ENCODE measurements at regions not wholly inside any gene's neighbourhood (a gene's known extent, or its start where the extent isn't known, plus 50 kb on each side); places are given as distances from the start of the nearest gene placed in this dataset.

- no peak overlapping the region for H3K4me3 ChIP-seq
- H3K4me1 ChIP-seq: no peaks in the 10 kb centered on the region
- in situ Hi-C loops (cut with MboI; ENCODE audit: low sequenced_read_pairs): no loop called here
- no peaks in the 10 kb centered on the region for H3K36me3 ChIP-seq (replicated peaks)
- no peaks in the 10 kb centered on the region for H3K9me3 ChIP-seq
- peaks cover 21% of the 10 kb centered on the region for H3K27me3 ChIP-seq (ENCODE audit: low read depth)
- DNase-seq (ENCODE audit: low spot score in 2 of 2): no peak
Observed at GRCh38 chrX:107502316-107502715, 52.9 kb downstream of the FRMPD3 start.

- DNase-seq (ENCODE audit: low spot score in 2 of 2): no peak
- in situ Hi-C loops (cut with MboI; ENCODE audit: low sequenced_read_pairs): no loop called here
Observed at GRCh38 chrX:107504006-107504405, 54.6 kb downstream of the FRMPD3 start.

GRCh38 chrX:107505223-107505622 is 55.8 kb downstream of the FRMPD3 start:
- H3K4me3 ChIP-seq: no peak overlapping the region
- peaks cover 37% of the 10 kb centered on the region for H3K27me3 ChIP-seq (ENCODE audit: low read depth)
- no peaks in the 10 kb centered on the region for H3K4me1 ChIP-seq
- H3K9me3 ChIP-seq: no peaks in the 10 kb centered on the region
- no peaks in the 10 kb centered on the region for H3K36me3 ChIP-seq (replicated peaks)
- in situ Hi-C loops (cut with MboI; ENCODE audit: low sequenced_read_pairs): no loop called here
- no peak for DNase-seq (ENCODE audit: low spot score in 2 of 2)

More at GRCh38 chrX:107504006-107504405, 54.6 kb downstream of the FRMPD3 start:
- no peaks in the 10 kb centered on the region for H3K9me3 ChIP-seq
- no peaks in the 10 kb centered on the region for H3K4me1 ChIP-seq
- H3K4me3 ChIP-seq: no peak overlapping the region
- H3K36me3 ChIP-seq (replicated peaks): no peaks in the 10 kb centered on the region
- H3K27me3 ChIP-seq (ENCODE audit: low read depth): peaks cover 37% of the 10 kb centered on the region

- no peak overlapping the region for H3K4me3 ChIP-seq
Observed at GRCh38 chrX:107506596-107507031, 57.2 kb downstream of the FRMPD3 start.

GRCh38 chrX:107507093-107507743 is 57.8 kb downstream of the FRMPD3 start:
- Histone ChIP-seq H3K4me1 (no peaks in the 10 kb centered on the region), H3K4me3 (no peak overlapping the region), H3K27me3 (ENCODE audit: low read depth) (peaks cover 37% of the 10 kb centered on the region), H3K36me3 (replicated peaks) (no peaks in the 10 kb centered on the region), H3K9me3 (no peaks in the 10 kb centered on the region)
- in situ Hi-C loops (cut with MboI; ENCODE audit: low sequenced_read_pairs): no loop called here
- no peak for DNase-seq (ENCODE audit: low spot score in 2 of 2)

More at GRCh38 chrX:107506596-107507031, 57.2 kb downstream of the FRMPD3 start:
- Histone ChIP-seq H3K4me1 (no peaks in the 10 kb centered on the region), H3K36me3 (replicated peaks) (no peaks in the 10 kb centered on the region), H3K27me3 (ENCODE audit: low read depth) (peaks cover 37% of the 10 kb centered on the region), H3K9me3 (no peaks in the 10 kb centered on the region)
- peak in 1 of 2 experiments; percentile 15 for DNase-seq (ENCODE audit: low spot score in 2 of 2)
- in situ Hi-C loops (cut with MboI; ENCODE audit: low sequenced_read_pairs): no loop called here

- Histone ChIP-seq H3K36me3 (replicated peaks) (no peaks in the 10 kb centered on the region), H3K9me3 (no peaks in the 10 kb centered on the region), H3K4me3 (no peak overlapping the region), H3K27me3 (ENCODE audit: low read depth) (peaks cover 39% of the 10 kb centered on the region), H3K4me1 (no peaks in the 10 kb centered on the region)
- DNase-seq (ENCODE audit: low spot score in 2 of 2): no peak
- in situ Hi-C loops (cut with MboI; ENCODE audit: low sequenced_read_pairs): no loop called here
Observed at GRCh38 chrX:107507744-107508117, 58.3 kb downstream of the FRMPD3 start.

GRCh38 chrX:107508925-107509324 is 59.5 kb downstream of the FRMPD3 start:
- H3K36me3 ChIP-seq (replicated peaks): no peaks in the 10 kb centered on the region
- H3K27me3 ChIP-seq (ENCODE audit: low read depth): peaks cover 42% of the 10 kb centered on the region

GRCh38 chrX:107514944-107515343 is 65.5 kb downstream of the FRMPD3 start:
- DNase-seq (ENCODE audit: low spot score in 2 of 2): no peak
- Histone ChIP-seq H3K4me1 (no peaks in the 10 kb centered on the region), H3K36me3 (replicated peaks) (no peaks in the 10 kb centered on the region), H3K9me3 (no peaks in the 10 kb centered on the region), H3K27me3 (ENCODE audit: low read depth) (peaks cover 11% of the 10 kb centered on the region), H3K4me3 (no peak overlapping the region)
- in situ Hi-C loops (cut with MboI; ENCODE audit: low sequenced_read_pairs): no loop called here

More at GRCh38 chrX:107508925-107509324, 59.5 kb downstream of the FRMPD3 start:
- no peak for DNase-seq (ENCODE audit: low spot score in 2 of 2)
- in situ Hi-C loops (cut with MboI; ENCODE audit: low sequenced_read_pairs): no loop called here
- H3K9me3 ChIP-seq: no peaks in the 10 kb centered on the region
- H3K4me3 ChIP-seq: no peak overlapping the region
- no peaks in the 10 kb centered on the region for H3K4me1 ChIP-seq

- in situ Hi-C loops (cut with MboI; ENCODE audit: low sequenced_read_pairs): no loop called here
- no peaks in the 10 kb centered on the region for H3K36me3 ChIP-seq (replicated peaks)
- no peaks in the 10 kb centered on the region for H3K4me1 ChIP-seq
- no peaks in the 10 kb centered on the region for H3K9me3 ChIP-seq
- H3K27me3 ChIP-seq (ENCODE audit: low read depth): peaks cover 6% of the 10 kb centered on the region; the same call in 1 of the 2 replicates
- DNase-seq (ENCODE audit: low spot score in 2 of 2): no peak
- H3K4me3 ChIP-seq: no peak overlapping the region
Observed at GRCh38 chrX:107521877-107522586, 72.6 kb downstream of the FRMPD3 start.

- peaks cover 6% of the 10 kb centered on the region; the same call in 1 of the 2 replicates for H3K27me3 ChIP-seq (ENCODE audit: low read depth)
- no peak overlapping the region for H3K4me3 ChIP-seq
- H3K36me3 ChIP-seq (replicated peaks): no peaks in the 10 kb centered on the region
- DNase-seq (ENCODE audit: low spot score in 2 of 2): no peak
- in situ Hi-C loops (cut with MboI; ENCODE audit: low sequenced_read_pairs): no loop called here
- H3K4me1 ChIP-seq: no peaks in the 10 kb centered on the region
- H3K9me3 ChIP-seq: no peaks in the 10 kb centered on the region
Observed at GRCh38 chrX:107522901-107523300, 73.4 kb downstream of the FRMPD3 start.

- Histone ChIP-seq H3K36me3 (replicated peaks) (no peaks in the 10 kb centered on the region), H3K4me3 (no peak overlapping the region), H3K27me3 (ENCODE audit: low read depth) (no peaks in the 10 kb centered on the region), H3K4me1 (no peaks in the 10 kb centered on the region), H3K9me3 (no peaks in the 10 kb centered on the region)
- in situ Hi-C loops (cut with MboI; ENCODE audit: low sequenced_read_pairs): loop anchor here (25.0 kb wide), 1 partner anchor 261 kb away; the partner anchor contains the start of genes NCBP2L and TSC22D3
- no peak for DNase-seq (ENCODE audit: low spot score in 2 of 2)
Observed at GRCh38 chrX:107526141-107526540, 76.7 kb downstream of the FRMPD3 start.

- H3K4me1 ChIP-seq: no peaks in the 10 kb centered on the region
- in situ Hi-C loops (cut with MboI; ENCODE audit: low sequenced_read_pairs): loop anchor here (25.0 kb wide), 1 partner anchor 257 kb away; the partner anchor contains the start of genes NCBP2L and TSC22D3
- no peak for DNase-seq (ENCODE audit: low spot score in 2 of 2)
- H3K9me3 ChIP-seq: no peaks in the 10 kb centered on the region
- no peak overlapping the region for H3K4me3 ChIP-seq
- H3K27me3 ChIP-seq (ENCODE audit: low read depth): peaks cover 5% of the 10 kb centered on the region; the same call in 1 of the 2 replicates
- H3K36me3 ChIP-seq (replicated peaks): no peaks in the 10 kb centered on the region
Observed at GRCh38 chrX:107530141-107530540, 80.7 kb downstream of the FRMPD3 start.

- in situ Hi-C loops (cut with MboI; ENCODE audit: low sequenced_read_pairs): loop anchor here (25.0 kb wide), 1 partner anchor 249 kb away; the partner anchor contains the start of genes NCBP2L and TSC22D3
- DNase-seq (ENCODE audit: low spot score in 2 of 2): peak; percentile 43 to 83
- H3K9me3 ChIP-seq: no peaks in the 10 kb centered on the region
- no peaks in the 10 kb centered on the region for H3K4me1 ChIP-seq
- no peak overlapping the region for H3K4me3 ChIP-seq
- H3K27me3 ChIP-seq (ENCODE audit: low read depth): peaks cover 5% of the 10 kb centered on the region; the same call in 1 of the 2 replicates
- H3K36me3 ChIP-seq (replicated peaks): no peaks in the 10 kb centered on the region
Observed at GRCh38 chrX:107537815-107538214, 88.4 kb downstream of the FRMPD3 start.

GRCh38 chrX:107541244-107541643 is 87.1 kb upstream of the PRPS1 start:
- in situ Hi-C loops (cut with MboI; ENCODE audit: low sequenced_read_pairs): loop anchor here (25.0 kb wide), 1 partner anchor 246 kb away; the partner anchor contains the start of genes NCBP2L and TSC22D3
- Histone ChIP-seq H3K4me3 (no peak overlapping the region), H3K9me3 (no peaks in the 10 kb centered on the region), H3K27me3 (ENCODE audit: low read depth) (no peaks in the 10 kb centered on the region), H3K36me3 (replicated peaks) (no peaks in the 10 kb centered on the region), H3K4me1 (no peaks in the 10 kb centered on the region)
- no peak for DNase-seq (ENCODE audit: low spot score in 2 of 2)
